CD14-positive monocyte (primary cell): ENCODE measurements at regions not wholly inside any gene's neighbourhood (a gene's known extent, or its start where the extent isn't known, plus 50 kb on each side); places are given as distances from the start of the nearest gene placed in this dataset.
"Not testable (repeated sequence)": the region's sequence is repeated elsewhere in the genome, so short reads cannot be mapped to it uniquely, and the experiment has no call there.

ENCODE experiments used
- DNase-seq, 3 donors: peaks; one replicate each; pipeline ENCODE4 v3.0.0-alpha.2; 2011 to 2022
- H2AFZ ChIP-seq: 2 replicates; pipeline ENCODE4 v1.6.0; 2012; ENCODE audit warnings: mild to moderate bottlenecking, low read depth, low read length, inconsistent platforms; ENCODE audit not compliant: insufficient read depth, poor library complexity, severe bottlenecking
- H3K27ac ChIP-seq, 2 donors: 1 replicate in 1 of 2; 2 replicates in 1 of 2; pipeline ENCODE4 v1.5.1; 2012 to 2013; ENCODE audit warnings: low read length in 2 of 2, control low read depth in 1 of 2, inconsistent platforms in 1 of 2, low read depth in 1 of 2, mild to moderate bottlenecking in 1 of 2
- H3K27me3 ChIP-seq, 2 donors: one replicate each; pipeline versions ENCODE4 v1.6.0 to v1.6.1; 2011 to 2013; ENCODE audit warnings: low read length in 2 of 2; ENCODE audit not compliant: control insufficient read depth in 2 of 2, insufficient read depth in 2 of 2
- H3K36me3 ChIP-seq, 2 donors: replicated peaks in 1 of 2; 1 replicate in 1 of 2; 2 replicates in 1 of 2; pipeline versions ENCODE4 v1.5.1 to v1.6.1; 2012 to 2013; ENCODE audit warnings: low read length in 2 of 2, control low read depth in 1 of 2, inconsistent platforms in 1 of 2, mild to moderate bottlenecking in 1 of 2; ENCODE audit not compliant: insufficient read depth in 2 of 2, control insufficient read depth in 1 of 2
- H3K4me1 ChIP-seq, 2 donors: 1 replicate in 1 of 2; 2 replicates in 1 of 2; pipeline versions ENCODE4 v1.5.1 to v1.6.1; 2012 to 2013; ENCODE audit warnings: low read length in 2 of 2, control low read depth in 1 of 2, inconsistent platforms in 1 of 2, mild to moderate bottlenecking in 1 of 2, moderate library complexity in 1 of 2; ENCODE audit not compliant: insufficient read depth in 2 of 2, control insufficient read depth in 1 of 2
- H3K4me2 ChIP-seq: replicated peaks from 2 replicates; pipeline ENCODE3; 2012; ENCODE audit warnings: low read length, moderate library complexity, mild to moderate bottlenecking; ENCODE audit not compliant: poor library complexity, severe bottlenecking; ENCODE audit errors: extremely low read depth
- H3K4me3 ChIP-seq, 3 experiments: fragments of 200-600 bp in 1 of 3; sonication (generic) in 1 of 3; replicated peaks in 1 of 3; 1 replicate in 2 of 3; 2 replicates in 1 of 3; pipeline ENCODE4 v1.5.1; 2011 to 2013; ENCODE audit warnings: low read length in 3 of 3, mild to moderate bottlenecking in 3 of 3, control low read depth in 2 of 3, low read depth in 2 of 3, inconsistent platforms in 1 of 3, moderate library complexity in 1 of 3
- H3K79me2 ChIP-seq: 2 replicates; pipeline ENCODE4 v1.6.0; 2012; ENCODE audit warnings: mild to moderate bottlenecking, control low read depth, inconsistent platforms, low read length, moderate library complexity; ENCODE audit not compliant: insufficient read depth
- H3K9ac ChIP-seq: 2 replicates; pipeline ENCODE4 v1.6.0; 2017; ENCODE audit warnings: low read length, mild to moderate bottlenecking; ENCODE audit not compliant: insufficient read depth, poor library complexity, severe bottlenecking
- H3K9me3 ChIP-seq, 2 donors: replicated peaks in 1 of 2; 1 replicate in 1 of 2; 2 replicates in 1 of 2; pipeline versions ENCODE4 v1.5.1 to v1.6.1; 2012 to 2013; ENCODE audit warnings: low read length in 2 of 2, control low read depth in 1 of 2; ENCODE audit not compliant: control insufficient read depth in 1 of 2, insufficient read depth in 1 of 2
- H4K20me1 ChIP-seq: 2 replicates; pipeline ENCODE4 v1.6.0; 2012; ENCODE audit warnings: mild to moderate bottlenecking, low read length, control low read depth, moderate library complexity; ENCODE audit not compliant: insufficient read depth
- H3K27ac Mint-ChIP-seq, 7 donors: one replicate each; pipeline ENCODE4 v1.8.0; 2020; ENCODE audit warnings: mild to moderate bottlenecking in 7 of 7, mixed read lengths in 7 of 7, moderate library complexity in 6 of 7, inconsistent platforms in 2 of 7
- H3K27me3 Mint-ChIP-seq, 3 donors: one replicate each; pipeline ENCODE4 v1.8.0; 2021 to 2022; ENCODE audit warnings: low read depth in 3 of 3, mild to moderate bottlenecking in 3 of 3, mixed read lengths in 3 of 3, moderate library complexity in 3 of 3, inconsistent platforms in 1 of 3
- H3K36me3 Mint-ChIP-seq, 2 donors: one replicate each; pipeline ENCODE4 v1.8.0; 2020; ENCODE audit warnings: mixed read lengths in 2 of 2, inconsistent platforms in 1 of 2, mild to moderate bottlenecking in 1 of 2
- H3K4me1 Mint-ChIP-seq: one replicate; pipeline ENCODE4 v1.8.0; 2020; ENCODE audit warnings: mild to moderate bottlenecking, mixed read lengths
- H3K4me3 Mint-ChIP-seq, 2 donors: one replicate each; pipeline ENCODE4 v1.8.0; 2020; ENCODE audit warnings: mild to moderate bottlenecking in 2 of 2, mixed read lengths in 2 of 2, moderate library complexity in 1 of 2
- H3K9me3 Mint-ChIP-seq, 7 donors: one replicate each; pipeline ENCODE4 v1.8.0; 2020 to 2022; ENCODE audit warnings: mixed read lengths in 7 of 7, mild to moderate bottlenecking in 6 of 7, moderate library complexity in 6 of 7, inconsistent platforms in 2 of 7
- WGBS: methylation state at CpG from one replicate; pipeline ENCODE4 v1.1.5; 2013; ENCODE audit warnings: missing lambda C conversion rate; ENCODE audit not compliant: insufficient coverage; 5-methylcytosine and 5-hydroxymethylcytosine counted together
- intact Hi-C, 2 donors: fragments of 100-400 bp; cut with micrococcal nuclease; formaldehyde crosslinking; loops; one replicate each; pipeline versions ENCODE4 v1.15.0 to v1.15.1; 2023
- TF ChIP-seq, protein P1 (sequence below): fragments of 200-600 bp; IDR thresholded peaks from one replicate; pipeline ENCODE4 v1.8.0; 2022; ENCODE audit warnings: antibody characterized with exemption, mild to moderate bottlenecking

- Histone ChIP-seq H2AFZ (no peak overlapping the region), H3K9ac (no peak overlapping the region), H4K20me1 (no peaks in the 10 kb centered on the region), H3K27me3 (no peaks in the 10 kb centered on the region), H3K4me3 (no peak overlapping the region), H3K79me2 (no peaks in the 10 kb centered on the region), H3K4me2 (no peak overlapping the region), H3K4me1 (no peaks in the 10 kb centered on the region), H3K9me3 (no peaks in the 10 kb centered on the region), H3K36me3 (no peaks in the 10 kb centered on the region), H3K27ac (no peak overlapping the region)
- H3K27ac Mint-ChIP-seq: no peak overlapping the region
- TF ChIP-seq, protein P1, sequence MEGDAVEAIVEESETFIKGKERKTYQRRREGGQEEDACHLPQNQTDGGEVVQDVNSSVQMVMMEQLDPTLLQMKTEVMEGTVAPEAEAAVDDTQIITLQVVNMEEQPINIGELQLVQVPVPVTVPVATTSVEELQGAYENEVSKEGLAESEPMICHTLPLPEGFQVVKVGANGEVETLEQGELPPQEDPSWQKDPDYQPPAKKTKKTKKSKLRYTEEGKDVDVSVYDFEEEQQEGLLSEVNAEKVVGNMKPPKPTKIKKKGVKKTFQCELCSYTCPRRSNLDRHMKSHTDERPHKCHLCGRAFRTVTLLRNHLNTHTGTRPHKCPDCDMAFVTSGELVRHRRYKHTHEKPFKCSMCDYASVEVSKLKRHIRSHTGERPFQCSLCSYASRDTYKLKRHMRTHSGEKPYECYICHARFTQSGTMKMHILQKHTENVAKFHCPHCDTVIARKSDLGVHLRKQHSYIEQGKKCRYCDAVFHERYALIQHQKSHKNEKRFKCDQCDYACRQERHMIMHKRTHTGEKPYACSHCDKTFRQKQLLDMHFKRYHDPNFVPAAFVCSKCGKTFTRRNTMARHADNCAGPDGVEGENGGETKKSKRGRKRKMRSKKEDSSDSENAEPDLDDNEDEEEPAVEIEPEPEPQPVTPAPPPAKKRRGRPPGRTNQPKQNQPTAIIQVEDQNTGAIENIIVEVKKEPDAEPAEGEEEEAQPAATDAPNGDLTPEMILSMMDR: no peak
- H3K4me3 Mint-ChIP-seq: no peak overlapping the region
- intact Hi-C loops: no loop called here
- no peak for DNase-seq
- peaks cover 0 to 2% (median 0%) of the 10 kb centered on the region in 7 donors for H3K9me3 Mint-ChIP-seq
- WGBS: no CpG with 5 or more reads among the region's 3 CpGs
- H3K27me3 Mint-ChIP-seq: peaks cover 0 to 1% (median 0%) of the 10 kb centered on the region in 3 donors
- no peaks in the 10 kb centered on the region for H3K4me1 Mint-ChIP-seq
- H3K36me3 Mint-ChIP-seq: no peaks in the 10 kb centered on the region
Measured at GRCh38 chr2:184322615-184323014, 275.7 kb upstream of the ZNF804A start.

DNA sequence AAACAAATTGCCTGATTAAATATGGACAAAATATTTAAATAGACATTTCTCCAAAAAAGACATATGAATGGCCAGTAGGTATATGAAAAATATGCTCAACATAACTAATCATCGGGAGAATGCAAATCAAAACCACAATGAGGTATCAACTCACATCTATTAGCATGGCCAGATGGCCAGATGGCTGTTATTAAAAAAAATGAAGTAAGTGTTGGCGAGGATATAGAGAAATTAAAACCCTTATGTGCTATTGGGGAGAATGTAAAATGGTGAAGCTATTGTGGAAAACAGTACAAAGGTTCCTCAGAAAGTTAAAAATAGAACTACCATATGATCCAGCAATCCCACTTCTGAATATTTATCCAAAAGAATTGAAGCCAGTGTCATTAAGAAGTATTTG lies 272.3 kb upstream of the ZNF804A start:
- Mint-ChIP-seq H3K27ac (no peak overlapping the region), H3K9me3 (peaks cover 0 to 6% (median 4%) of the 10 kb centered on the region in 7 donors), H3K36me3 (no peaks in the 10 kb centered on the region), H3K27me3 (peaks cover 0 to 1% (median 0%) of the 10 kb centered on the region in 3 donors), H3K4me3 (no peak overlapping the region), H3K4me1 (no peaks in the 10 kb centered on the region)
- H3K4me3 ChIP-seq: no peak overlapping the region
- no peaks in the 10 kb centered on the region for H3K79me2 ChIP-seq
- H3K27ac ChIP-seq: no peak overlapping the region
- no peaks in the 10 kb centered on the region for H3K27me3 ChIP-seq
- H3K9me3 ChIP-seq: no peaks in the 10 kb centered on the region
- TF ChIP-seq, protein P1: no peak
- H2AFZ ChIP-seq: no peak overlapping the region
- DNase-seq: no peak
- H3K4me1 ChIP-seq: no peaks in the 10 kb centered on the region
- no peak overlapping the region for H3K4me2 ChIP-seq
- intact Hi-C loops: no loop called here
- no peaks in the 10 kb centered on the region for H4K20me1 ChIP-seq
- no peaks in the 10 kb centered on the region for H3K36me3 ChIP-seq
- H3K9ac ChIP-seq: no peak overlapping the region
- no CpG with 5 or more reads among the region's 2 CpGs for WGBS

DNA sequence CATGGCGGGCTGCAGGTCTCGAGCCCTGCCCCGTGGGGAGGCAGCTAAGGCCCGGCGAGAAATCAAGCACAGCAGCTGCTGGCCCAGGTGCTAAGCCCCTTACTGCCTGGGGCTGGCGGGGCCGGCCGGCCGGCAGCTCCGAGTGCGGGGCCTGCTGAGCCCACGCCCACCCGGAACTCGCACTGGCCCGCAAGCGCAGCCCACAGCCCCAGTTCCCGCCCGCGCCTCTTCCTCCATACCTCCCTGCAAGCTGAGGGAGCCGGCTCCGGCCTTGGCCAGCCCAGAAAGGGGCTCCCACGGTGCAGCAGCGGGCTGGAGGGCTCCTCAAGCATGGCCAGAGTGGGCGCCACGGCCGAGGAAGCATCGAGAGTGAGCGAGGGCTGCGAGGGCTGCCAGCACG lies 270.5 kb upstream of the ZNF804A start:
- H3K9ac ChIP-seq, H3K27me3 ChIP-seq, H4K20me1 ChIP-seq, H3K4me2 ChIP-seq, DNase-seq, H3K36me3 ChIP-seq, H3K79me2 ChIP-seq, H3K27ac ChIP-seq, H3K9me3 Mint-ChIP-seq, H3K27ac Mint-ChIP-seq, H3K9me3 ChIP-seq, H2AFZ ChIP-seq, H3K4me1 ChIP-seq, H3K27me3 Mint-ChIP-seq, H3K4me3 Mint-ChIP-seq, H3K4me3 ChIP-seq, H3K4me1 Mint-ChIP-seq, intact Hi-C loops, H3K36me3 Mint-ChIP-seq: not testable (repeated sequence)
- 84% methylated on average over 17 of the region's 30 CpGs for WGBS

GRCh38 chr2:184330561-184330960 lies 267.8 kb upstream of the ZNF804A start:
- H2AFZ ChIP-seq, H4K20me1 ChIP-seq, H3K27ac ChIP-seq, H3K4me1 ChIP-seq, intact Hi-C loops, H3K27ac Mint-ChIP-seq, H3K9me3 ChIP-seq, H3K79me2 ChIP-seq, H3K4me2 ChIP-seq, H3K9me3 Mint-ChIP-seq, H3K9ac ChIP-seq, H3K4me3 Mint-ChIP-seq, DNase-seq, H3K4me1 Mint-ChIP-seq, H3K27me3 Mint-ChIP-seq, H3K27me3 ChIP-seq, H3K36me3 ChIP-seq, H3K4me3 ChIP-seq, H3K36me3 Mint-ChIP-seq: not testable (repeated sequence)
- WGBS: 93% methylated on average over 10 of the region's 18 CpGs
